ENCODE measurements at regions not wholly inside any gene's neighbourhood (a gene's known extent, or its start where the extent isn't known, plus 50 kb on each side); places are given as distances from the start of the nearest gene placed in this dataset.

GRCh38 chr15:61545763-61546162 is 316.7 kb upstream of the RORA start:
- TF ChIP-seq HDGF (IDR thresholded peaks at IDR 0.05; ENCODE audit: borderline replicate concordance) (no peak), FOXA1 (IDR thresholded peaks at IDR 0.05) (no peak), FOXM1 (IDR thresholded peaks at IDR 0.05; ENCODE audit: borderline replicate concordance) (no peak), BHLHE40 (IDR thresholded peaks at IDR 0.05; ENCODE audit: borderline replicate concordance) (no peak), ZNF384 (IDR thresholded peaks at IDR 0.05) (no peak), SP1 (IDR thresholded peaks at IDR 0.05) (no peak), TARDBP (IDR thresholded peaks at IDR 0.05) (no peak), ARNT (IDR thresholded peaks at IDR 0.05) (no peak), PKNOX1 (IDR thresholded peaks at IDR 0.05) (no peak)

All from HEK293T (cell line).